ENCODE measurements at regions not wholly inside any gene's neighbourhood (a gene's known extent, or its start where the extent isn't known, plus 50 kb on each side); places are given as distances from the start of the nearest gene placed in this dataset.

GRCh38 chr9:90489066-90489465, 153.6 kb downstream of the DIRAS2 start:
- TF ChIP-seq ZNF660 (tag by site-specific recombination; IDR thresholded peaks at IDR 0.05) (no peak), ZNF501 (tag by site-specific recombination; IDR thresholded peaks at IDR 0.05) (no peak), CTCF (tag by site-specific recombination; IDR thresholded peaks at IDR 0.05) (no peak), ZBTB8A (tag by site-specific recombination; IDR thresholded peaks at IDR 0.05) (no peak), ATF2 (tag by site-specific recombination; IDR thresholded peaks at IDR 0.05; ENCODE audit: low read depth) (no peak), ZNF747 (tag by site-specific recombination; IDR thresholded peaks at IDR 0.05) (no peak), REST (tag by site-specific recombination; IDR thresholded peaks at IDR 0.05) (no peak)
